Stimulated activated CD4-positive, alpha-beta T cell treated with anti-CD3 and anti-CD28 coated beads, Interleukin-12 subunit alpha, Interleukin-12 subunit beta, amount 100 ng/mL, for 48 hours (primary cell): ENCODE measurements at regions not wholly inside any gene's neighbourhood (a gene's known extent, or its start where the extent isn't known, plus 50 kb on each side); places are given as distances from the start of the nearest gene placed in this dataset.

ENCODE experiments used
- DNase-seq, 3 donors: peaks; one replicate each; pipeline ENCODE4 v3.0.0-alpha.2; 2020; ENCODE audit warnings: low read depth in 2 of 3, low spot score in 1 of 3

DNA sequence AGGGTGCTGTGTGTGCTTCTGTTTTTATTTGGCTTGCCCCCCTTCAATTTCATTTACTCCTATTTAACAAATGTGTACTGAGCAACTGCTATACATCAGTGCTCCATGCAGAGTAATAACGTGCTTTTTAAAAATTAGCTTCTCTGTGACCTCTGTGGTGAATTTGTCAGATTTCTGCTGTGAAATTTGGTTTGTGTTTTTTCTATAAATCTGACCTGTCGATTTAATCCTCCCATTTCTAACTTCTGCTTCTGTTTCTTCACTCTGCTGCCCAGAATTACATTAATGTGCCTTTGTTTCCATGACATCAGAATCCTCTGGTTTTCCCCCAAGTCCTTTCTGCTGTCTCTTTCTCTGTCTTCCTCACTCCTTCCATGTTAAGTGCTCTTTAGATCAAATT, 123.8 kb upstream of the CACNA2D1 start:
- DNase-seq = no peak

DNA sequence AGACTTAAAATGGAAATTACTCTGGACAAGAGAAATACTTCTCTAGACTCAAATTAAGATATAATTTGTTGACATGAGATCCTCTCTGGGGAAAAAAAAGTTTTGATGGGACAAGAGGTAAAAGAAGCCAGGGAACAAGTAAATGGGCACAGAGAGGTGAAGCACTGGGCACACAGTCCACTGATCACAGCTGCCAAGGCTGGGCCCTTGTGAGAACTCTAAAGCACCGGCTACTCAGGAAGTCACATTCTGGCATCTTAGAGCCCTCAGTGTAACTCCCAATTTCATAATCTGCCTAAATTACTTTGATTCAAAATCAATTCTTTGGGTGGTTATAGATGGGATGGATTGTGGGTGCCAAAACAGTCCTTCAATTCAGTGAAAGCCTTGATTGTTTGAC, 123.2 kb upstream of the CACNA2D1 start:
- no peak for DNase-seq

DNA sequence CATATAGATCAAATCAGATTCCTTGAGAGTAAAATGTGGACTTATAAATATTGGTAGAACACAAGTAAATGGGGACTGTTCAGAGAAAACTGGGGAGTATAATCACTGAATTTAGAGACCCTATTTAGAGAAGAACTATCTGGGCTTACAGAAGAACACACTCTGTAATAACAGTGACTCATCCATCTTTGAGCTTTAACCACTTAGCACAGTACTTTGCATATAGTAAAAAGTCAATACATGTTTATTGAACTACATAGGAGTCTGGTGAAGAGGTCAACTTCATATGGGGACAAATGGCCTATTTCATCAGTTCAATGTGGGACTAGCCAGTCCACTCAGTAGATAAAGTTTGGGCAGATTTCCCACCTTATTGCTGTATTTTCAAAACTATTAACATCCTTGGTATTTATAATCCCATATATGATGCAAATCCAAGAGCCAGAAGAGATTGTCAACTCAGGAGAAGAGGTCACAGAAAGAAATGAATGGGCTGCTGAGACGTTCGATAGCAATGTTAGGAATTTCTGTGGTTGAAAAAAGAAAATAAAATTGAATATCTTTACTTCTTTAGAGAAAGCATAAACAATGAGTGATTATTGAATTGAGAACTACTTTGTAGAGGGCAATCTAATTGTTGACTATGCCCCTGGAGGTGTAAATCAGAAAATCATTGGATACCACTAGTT, 119.3 kb upstream of the CACNA2D1 start:
- DNase-seq = no peak

DNA sequence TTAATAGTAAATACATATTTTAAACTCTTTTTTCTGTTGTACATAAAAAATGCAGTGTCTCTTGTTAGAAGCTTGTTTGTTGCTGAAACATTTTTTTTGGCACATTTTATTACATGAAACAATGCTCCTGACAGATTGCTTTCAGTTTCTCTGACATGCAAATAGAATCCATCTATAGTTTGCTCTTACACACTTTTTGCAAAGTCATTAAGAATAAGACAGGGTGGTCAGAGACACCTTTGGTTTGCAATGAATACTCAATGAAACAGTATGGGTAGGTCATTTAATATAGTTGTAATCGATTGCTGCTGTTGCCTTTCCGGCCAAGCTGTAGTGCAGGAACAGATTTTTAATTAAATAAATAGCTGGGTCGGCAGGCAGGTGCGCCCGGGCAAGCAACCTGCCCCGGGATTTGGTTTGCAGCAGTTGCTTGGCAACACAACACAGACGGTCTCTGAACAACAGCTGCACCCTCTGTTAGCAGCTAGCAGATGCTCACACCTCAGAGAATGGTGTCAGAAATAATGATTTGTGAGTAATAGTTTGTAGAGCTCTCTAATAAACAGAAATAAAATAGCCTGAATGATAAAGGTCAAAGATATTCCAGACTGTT, 115.7 kb upstream of the CACNA2D1 start:
- DNase-seq = no peak

DNA sequence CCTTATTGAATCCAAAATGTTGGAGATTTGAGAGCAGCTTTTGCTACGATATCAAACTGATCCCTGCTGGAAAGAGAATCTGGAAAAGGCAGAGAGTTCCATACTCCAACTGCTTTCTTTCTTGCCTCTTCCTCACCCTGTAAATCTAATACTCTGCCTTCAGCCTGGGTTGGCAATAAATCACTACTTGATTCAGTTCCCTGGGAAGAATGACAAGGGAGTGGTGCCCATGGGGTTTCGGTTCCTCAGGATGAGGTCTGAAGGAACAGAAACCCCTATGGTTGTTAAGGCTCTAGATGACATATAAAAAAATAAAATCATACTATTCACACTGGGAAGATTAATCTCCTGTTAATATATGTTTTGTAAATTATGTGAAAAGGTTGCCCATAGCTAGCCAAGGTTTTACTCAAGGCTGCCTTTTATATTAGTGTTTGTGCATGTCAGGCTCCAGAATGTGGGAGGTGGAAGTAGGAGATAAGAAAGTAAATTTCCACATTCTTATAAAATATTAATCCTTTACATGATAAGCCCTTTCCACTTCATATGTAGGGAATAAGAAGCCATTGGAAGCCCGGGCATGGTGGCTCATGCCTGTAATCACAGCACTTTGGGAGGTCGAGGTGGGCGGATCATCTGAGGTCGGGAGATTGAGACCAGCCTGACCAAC, 106.2 kb upstream of the CACNA2D1 start:
- DNase-seq = no peak

DNA sequence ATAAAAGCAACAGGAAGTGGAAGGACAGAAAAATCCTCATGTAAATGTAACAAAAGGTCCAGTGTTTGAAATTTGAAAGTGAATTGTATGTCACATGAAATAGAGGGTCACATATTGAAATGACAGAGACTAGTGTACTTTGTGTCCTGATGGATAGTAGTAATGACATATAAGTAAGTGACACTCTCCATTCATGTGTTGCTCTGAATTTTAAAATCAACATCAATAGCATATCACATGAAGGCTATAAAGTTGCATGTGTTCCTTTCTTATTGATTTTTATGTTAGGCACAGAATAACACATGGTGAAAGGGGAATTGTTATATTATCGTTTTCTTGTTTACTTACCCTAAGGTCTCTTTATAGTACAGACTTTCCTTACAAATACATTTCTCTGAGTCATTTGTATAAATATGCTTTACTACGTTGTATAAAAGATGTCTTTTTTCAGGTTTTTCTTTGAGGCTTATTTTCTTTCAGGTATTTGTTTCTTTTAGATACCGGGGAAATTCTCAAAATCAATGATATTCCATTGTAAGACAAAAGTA, 104.6 kb upstream of the CACNA2D1 start:
- DNase-seq = no peak

DNA sequence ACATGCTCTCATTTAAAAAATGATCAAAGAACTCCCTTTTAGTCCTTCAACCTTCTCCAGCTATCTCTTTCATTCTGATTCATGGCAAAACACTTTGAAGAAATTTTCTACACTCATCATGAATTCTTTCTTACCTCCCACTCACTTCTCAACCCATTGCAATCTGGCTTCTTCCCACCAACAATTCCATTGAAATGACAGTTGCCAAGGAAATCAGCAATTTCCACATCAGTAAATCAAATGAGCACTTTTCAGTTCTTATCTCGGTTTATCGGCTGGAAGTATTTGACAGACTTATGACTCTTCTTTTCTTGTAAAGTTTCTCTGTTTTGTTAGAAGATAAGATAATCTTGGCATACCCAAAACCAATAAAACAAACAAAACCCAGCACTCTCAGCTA, 99.1 kb upstream of the CACNA2D1 start:
- DNase-seq = no peak

DNA sequence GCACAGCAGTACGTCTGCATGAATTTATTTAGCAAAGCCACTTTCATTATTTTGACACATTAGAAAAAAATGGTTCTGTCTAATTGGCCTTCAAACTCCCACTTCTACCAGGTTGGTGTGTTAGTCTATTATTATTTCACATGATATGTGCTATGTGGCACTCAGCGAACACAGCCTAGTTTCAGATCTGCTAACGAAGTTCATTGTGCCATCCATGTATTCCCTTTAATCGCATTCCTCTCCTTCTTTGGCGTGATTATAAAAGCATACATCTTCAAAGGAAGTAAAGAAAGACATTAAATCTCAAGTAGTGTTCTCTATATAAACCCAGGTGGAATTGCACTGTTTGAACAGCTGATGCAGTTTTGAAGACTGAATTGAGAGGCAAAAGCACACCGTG, 96.4 kb upstream of the CACNA2D1 start:
- DNase-seq = no peak

DNA sequence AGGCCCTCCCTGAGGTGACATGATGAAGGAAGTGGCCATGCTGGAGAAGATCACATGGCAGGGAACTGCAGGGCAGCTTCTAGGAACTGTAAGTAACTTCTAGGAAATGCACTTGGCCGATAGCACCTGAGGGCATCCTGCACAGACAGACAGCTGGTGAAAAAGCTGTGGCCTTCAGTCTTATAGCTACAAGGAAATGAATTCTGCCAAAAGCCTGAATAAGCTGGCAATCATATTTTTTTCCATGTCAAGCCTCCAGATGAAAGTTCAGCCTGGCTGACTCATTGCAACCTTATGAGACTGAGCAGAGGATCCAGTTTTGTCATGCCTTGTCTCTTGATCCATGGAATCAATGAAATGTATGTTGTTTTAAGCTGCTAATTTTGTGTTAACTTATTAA, 91.1 kb upstream of the CACNA2D1 start:
- DNase-seq = no peak

DNA sequence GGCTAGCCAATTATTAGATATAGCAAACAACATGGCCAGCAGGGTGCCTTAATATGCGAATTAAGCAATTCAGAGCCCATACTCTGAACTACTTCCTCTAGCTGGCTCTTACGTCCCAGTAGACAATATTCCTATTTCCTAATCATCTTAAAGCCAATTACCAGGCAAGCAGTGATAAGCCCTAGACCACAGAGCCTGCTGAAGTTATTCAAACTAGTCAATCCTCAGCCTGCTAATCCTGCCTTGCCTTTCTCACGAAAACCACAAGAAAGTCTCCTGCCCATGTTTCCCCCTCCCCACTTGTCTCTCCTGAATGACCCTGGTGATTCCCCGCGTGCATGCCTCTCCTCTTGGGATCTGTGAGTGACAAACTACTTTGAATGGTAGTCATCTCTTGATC, 86.8 kb upstream of the CACNA2D1 start:
- DNase-seq = no peak

DNA sequence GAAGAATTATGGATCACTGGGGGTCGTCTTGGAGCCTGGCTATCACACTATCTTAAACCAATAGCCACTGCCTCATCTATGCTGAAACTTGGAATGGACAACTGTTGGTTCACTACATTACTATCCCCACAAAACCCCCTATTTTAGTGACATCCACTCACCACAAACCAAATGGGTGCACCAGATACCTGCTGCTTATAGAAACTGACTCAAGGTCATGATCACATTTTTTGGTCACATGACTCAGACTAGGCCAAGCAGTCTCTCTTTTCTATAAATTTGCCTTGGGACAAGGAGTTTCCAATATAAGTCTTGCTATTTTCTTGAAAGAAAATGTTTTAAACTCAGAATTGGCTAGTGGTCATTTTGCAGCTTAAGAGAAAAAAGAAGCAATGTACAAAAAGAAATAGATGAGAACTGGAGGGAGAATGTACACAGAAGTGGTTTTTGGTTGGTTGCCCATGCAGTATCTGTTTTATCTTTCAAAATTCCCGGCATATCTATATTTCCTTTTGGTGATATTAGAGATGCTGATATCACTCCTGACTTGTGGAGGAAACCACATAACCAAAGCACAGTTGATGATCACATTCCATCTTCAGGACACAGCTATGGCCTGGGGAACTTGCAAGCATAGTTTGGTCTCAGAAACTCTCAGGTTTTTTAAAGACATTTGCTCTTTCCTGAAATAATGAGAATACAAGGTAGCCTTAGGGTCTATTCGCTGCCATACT, 85.2 kb upstream of the CACNA2D1 start:
- no peak for DNase-seq

DNA sequence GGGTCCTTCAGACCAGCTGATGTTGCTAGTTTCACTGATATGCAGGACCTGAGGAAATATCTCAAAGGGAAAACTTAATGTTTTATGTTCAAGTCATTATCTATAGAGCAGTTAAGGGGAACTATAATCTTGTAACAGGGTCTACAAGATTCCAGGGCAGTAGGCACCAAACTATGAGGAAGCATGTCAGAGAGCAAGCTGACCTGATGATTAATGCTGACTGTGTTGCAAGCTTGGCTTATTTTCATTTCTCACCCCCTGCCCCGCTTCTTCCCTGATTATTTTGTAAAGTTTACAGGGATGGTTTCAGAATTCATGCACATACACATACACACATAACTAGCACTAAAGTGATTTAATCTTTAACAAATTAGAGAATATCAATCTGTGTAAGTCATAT, 84.3 kb upstream of the CACNA2D1 start:
- DNase-seq = no peak

DNA sequence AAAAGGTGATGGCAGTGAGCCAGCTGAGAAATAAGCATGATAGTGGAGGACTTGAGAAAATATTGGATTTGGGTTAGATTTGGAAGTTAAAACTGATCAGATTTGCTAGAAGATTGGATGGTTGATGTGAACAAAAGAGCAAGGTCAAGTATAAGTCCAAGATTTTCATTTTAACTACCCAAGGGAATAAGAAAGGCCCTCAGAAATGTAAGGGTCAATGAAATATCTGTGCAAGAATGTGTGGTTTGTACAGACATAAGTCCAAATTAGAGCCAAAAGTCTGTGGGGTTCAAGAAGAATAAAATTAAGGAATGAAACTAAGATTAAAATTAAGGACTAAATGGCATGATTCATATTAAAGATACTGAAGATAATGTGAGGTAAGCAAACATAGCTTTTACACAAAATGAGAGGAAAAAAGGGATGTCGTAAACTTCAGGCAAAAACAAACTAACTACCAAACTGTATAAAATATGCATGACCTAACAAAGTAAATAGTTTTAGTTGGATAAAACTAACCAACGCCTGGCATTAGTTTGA, 78.4 kb upstream of the CACNA2D1 start:
- no peak for DNase-seq

DNA sequence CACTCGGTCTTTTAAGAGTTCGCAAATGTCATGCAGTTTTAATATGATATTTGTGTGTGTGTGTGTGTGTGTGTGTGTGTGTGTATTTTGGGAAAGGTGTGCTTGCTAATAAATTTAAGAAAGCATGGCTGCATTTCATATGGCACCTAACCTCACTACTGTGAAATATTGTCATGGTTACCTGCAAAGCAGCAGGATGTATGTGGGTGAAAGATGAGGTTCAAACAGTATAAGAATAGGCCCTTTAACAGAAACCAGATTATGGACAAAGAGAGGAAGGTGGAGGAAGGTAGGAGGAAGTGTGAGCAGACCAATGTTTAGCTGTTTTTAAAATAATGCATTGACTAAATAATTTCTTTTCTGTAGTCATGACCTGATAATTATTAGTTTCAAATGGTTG, 73.5 kb upstream of the CACNA2D1 start:
- no peak for DNase-seq

DNA sequence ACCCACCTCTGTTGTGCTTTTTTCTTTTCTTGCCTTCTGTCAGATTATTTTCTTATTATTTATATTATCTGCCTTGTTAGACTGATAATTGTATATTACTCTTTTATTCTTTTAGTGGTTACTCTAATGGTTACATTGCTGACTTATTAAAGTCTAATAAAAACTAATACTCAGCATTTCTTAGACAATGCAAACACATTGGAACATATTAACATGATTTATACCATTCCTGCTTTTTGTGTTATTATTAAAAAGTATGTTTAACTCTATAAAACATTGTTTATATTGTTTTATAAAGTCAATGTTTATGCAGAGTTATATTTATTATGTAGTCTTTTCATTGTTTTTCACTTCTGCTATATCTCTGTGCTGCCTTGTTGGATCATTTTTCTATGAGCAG, 68.0 kb upstream of the CACNA2D1 start:
- no peak for DNase-seq

DNA sequence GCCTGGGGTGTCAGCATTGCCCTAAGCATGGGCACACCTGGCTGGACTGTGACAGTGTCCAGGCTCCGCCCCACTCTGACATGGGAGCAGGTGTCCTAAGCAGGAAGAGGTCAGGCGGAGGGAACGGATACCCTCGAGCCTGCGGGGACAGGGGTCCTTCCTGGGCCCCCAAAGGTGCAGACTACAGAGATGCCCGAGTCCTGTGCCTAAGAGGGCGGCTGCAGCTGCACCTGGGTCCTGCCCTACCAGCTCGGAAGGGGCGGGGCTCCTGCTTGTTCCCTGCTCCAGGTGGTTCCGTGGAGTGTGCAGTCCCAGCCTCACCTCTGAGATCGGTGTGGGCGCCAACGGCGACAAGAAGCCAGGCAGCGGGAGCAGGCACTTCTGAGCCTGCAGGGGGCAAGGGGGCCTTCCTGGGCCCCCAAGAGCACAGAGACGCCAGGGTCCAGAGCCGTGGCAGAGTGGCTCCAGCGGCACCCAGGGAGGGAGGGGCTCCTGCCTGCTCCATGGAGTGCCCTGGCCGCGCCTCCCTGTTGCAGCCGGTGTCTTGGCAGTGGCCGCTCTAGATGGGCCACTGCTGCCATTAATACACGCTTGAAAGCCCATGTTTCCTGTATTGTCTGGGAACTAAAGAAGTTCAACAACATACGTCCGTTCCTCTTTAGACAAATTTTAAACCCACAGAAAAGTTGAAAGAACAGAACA, 64.5 kb upstream of the CACNA2D1 start:
- DNase-seq = no peak

DNA sequence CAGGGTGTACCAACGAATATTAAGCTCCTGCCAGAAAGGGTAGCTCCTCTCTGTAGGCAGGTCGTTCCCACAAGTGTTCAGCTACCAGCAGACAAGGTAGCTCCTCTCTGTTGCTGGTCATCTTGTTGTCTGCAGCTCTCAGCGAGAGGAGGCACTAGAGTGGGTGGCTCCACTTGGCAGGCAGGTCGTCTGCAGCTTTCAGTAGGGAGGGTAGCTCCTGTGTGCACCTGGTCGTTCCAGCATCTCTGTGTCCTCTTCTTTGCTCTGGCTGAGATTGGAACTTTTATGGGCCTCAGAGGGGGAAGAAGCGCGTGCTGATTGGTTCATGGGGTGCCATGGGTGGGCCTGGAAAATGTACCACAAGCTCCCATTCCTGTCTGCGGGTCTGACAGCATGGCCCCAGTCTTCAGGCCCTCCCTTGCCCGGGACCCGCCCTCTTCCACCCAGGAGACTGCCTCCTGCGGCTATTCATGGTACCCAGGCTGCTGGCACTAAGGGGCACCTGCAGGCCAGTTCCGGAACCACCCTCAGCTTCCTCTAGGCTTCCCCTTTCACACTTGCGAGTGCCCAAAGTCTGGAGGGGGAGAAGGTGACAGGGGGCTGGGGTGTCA, 63.9 kb upstream of the CACNA2D1 start:
- DNase-seq = no peak

DNA sequence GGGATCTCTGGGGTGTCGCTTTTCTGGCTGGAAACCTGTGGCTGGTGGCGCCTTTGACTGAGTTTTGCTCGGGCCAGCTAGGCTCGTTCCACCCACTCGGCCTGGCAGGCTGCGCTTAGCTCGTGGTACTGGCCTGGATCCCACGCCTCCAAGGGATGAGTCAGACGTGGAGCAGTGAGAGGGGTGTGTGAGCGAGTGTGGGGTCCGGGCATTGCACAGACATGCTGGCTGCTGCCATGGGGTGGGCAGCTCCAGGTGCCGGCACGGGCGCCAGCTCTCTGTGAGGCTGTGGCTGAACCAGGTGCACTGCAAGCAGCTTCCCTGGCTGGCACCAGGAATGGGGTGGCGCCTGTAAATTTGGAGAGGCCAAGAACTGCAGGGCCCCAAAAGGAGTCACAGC, 63.1 kb upstream of the CACNA2D1 start:
- no peak for DNase-seq

DNA sequence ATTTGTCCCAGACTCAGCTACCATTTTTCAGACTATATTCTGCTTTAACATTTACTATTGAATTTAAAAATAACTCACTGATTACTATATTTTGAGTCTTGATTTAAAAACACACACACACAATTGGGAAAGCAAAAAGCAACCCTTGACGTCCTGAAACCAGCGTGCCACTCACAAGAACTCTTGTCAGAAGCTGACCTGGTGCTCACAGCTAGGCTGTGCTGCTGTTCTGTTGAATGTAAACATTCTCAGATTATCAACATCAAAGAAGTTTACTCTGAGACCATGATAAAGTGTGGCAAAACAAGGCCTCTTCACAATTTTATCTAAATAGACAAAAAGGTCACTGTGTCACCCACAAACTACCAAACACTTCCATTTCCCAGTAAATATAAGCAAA, 62.6 kb upstream of the CACNA2D1 start:
- DNase-seq = no peak

DNA sequence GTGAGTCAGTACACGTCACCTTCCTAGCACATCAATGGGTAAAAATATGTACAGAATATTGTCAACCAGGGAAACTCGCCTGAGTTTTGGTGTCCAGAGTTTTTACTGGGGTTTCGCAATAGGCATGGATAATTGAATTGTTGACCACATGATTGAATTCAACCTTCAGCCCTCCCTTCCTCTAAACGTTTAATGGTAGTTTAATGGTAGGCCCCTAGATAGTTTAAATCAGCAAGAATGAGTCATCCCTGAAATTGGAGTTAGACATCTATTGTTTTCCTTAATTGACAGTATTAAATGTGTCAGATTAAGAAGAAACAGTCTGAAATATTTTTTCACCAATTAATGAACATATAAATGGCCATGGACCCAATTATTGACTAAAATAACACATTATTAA, 57.8 kb upstream of the CACNA2D1 start:
- DNase-seq = no peak
